Panc1 (cell line): ENCODE measurements at regions not wholly inside any gene's neighbourhood (a gene's known extent, or its start where the extent isn't known, plus 50 kb on each side); places are given as distances from the start of the nearest gene placed in this dataset.

Experiments used
- ATAC-seq: fragments of 200-7000 bp; cut with Tn5 transposase; 2 replicates; pipeline ENCODE4 v1.9.1; 2020; ENCODE audit warnings: mild to moderate bottlenecking, moderate library complexity
- BruUV-seq: library from RNA; stranded (reverse); fragments of 400-500 nt; replicated peaks from 2 replicates; lab custom pipeline; 2021; lab: Mats Ljungman, UMichigan
- CTCF ChIA-PET: fragments of 300-600 bp; sonication (Branson Sonifier 250); formaldehyde crosslinking; loops from one replicate; lab custom pipeline; 2022; ENCODE audit warnings: antibody characterized with exemption; lab: Charles Lee
- POLR2A ChIA-PET: fragments of 300-600 bp; sonication (Branson Sonifier 250); formaldehyde crosslinking; loops from one replicate; lab custom pipeline; 2022; ENCODE audit warnings: antibody characterized with exemption; lab: Charles Lee
- DNase-seq: peaks from one replicate; pipeline ENCODE4 v3.0.0-alpha.2; 2010; ENCODE audit warnings: low read depth, low spot score
- H3K27ac ChIP-seq: 2 replicates; pipeline ENCODE4 v1.5.1; 2011; ENCODE audit warnings: mild to moderate bottlenecking, low read length, inconsistent platforms
- H3K27me3 ChIP-seq: fragments of 200-500 bp; sonication (Bioruptor generic); 2 replicates; pipeline ENCODE4 v1.6.0; 2014; ENCODE audit warnings: low read length, inconsistent platforms; ENCODE audit not compliant: control insufficient read depth, insufficient read depth
- H3K36me3 ChIP-seq: fragments of 200-500 bp; sonication (Bioruptor generic); 2 replicates; pipeline ENCODE4 v1.5.1; 2014; ENCODE audit warnings: inconsistent platforms, mild to moderate bottlenecking, low read length, moderate library complexity; ENCODE audit not compliant: control insufficient read depth, insufficient read depth
- H3K4me1 ChIP-seq: 2 replicates; pipeline ENCODE4 v1.5.1; 2011; ENCODE audit warnings: inconsistent platforms, mild to moderate bottlenecking, low read length, moderate library complexity; ENCODE audit not compliant: control insufficient read depth, insufficient read depth
- H3K4me3 ChIP-seq, 2 experiments: 2 replicates each; pipeline ENCODE4 v1.5.1; 2011 to 2012; ENCODE audit warnings: low read depth in 2 of 2, low read length in 2 of 2, mild to moderate bottlenecking in 2 of 2, inconsistent platforms in 1 of 2, moderate library complexity in 1 of 2
- H3K9me3 ChIP-seq: fragments of 200-500 bp; sonication (Bioruptor generic); 2 replicates; pipeline ENCODE4 v1.5.1; 2014; ENCODE audit warnings: low read depth, mild to moderate bottlenecking, inconsistent platforms, low read length, moderate library complexity; ENCODE audit not compliant: control insufficient read depth, insufficient read depth
- POLR2AphosphoS5 ChIP-seq: IDR thresholded peaks from 2 replicates; pipeline ENCODE4 v1.6.1; 2012; ENCODE audit warnings: mild to moderate bottlenecking, low read depth, low read length, moderate library complexity
- SIN3A ChIP-seq: IDR thresholded peaks from 2 replicates; pipeline ENCODE4 v1.6.1; 2012; ENCODE audit warnings: low read depth, mild to moderate bottlenecking, low read length, moderate library complexity, borderline replicate concordance; ENCODE audit not compliant: insufficient read depth
- TCF7L2 ChIP-seq: IDR thresholded peaks from 2 replicates; pipeline ENCODE4 v1.6.1; 2011; ENCODE audit warnings: mild to moderate bottlenecking, low read depth, low read length, inconsistent platforms
- in situ Hi-C: cut with HindIII; loops from 2 replicates; pipeline ENCODE4 v1.10.0; 2016; ENCODE audit warnings: low sequenced_read_pairs, low pct_unique_long_range_greater_than_20kb
- intact Hi-C: fragments of 100-400 bp; cut with micrococcal nuclease; formaldehyde crosslinking; loops from one replicate; pipeline ENCODE4 v1.10.0; 2022; ENCODE audit not compliant: unreplicated experiment
- TF ChIP-seq, protein P1 (sequence below): fragments of 450-650 bp; IDR thresholded peaks from 2 replicates; pipeline ENCODE4 v1.5.1; 2017; ENCODE audit warnings: mild to moderate bottlenecking
- TF ChIP-seq, protein P2 (sequence below), 2 experiments: IDR thresholded peaks; 2 replicates each; pipeline ENCODE4 v1.6.1; 2011 to 2012; ENCODE audit warnings: low read depth in 2 of 2, control low read depth in 1 of 2, low read length in 1 of 2, mild to moderate bottlenecking in 1 of 2, moderate library complexity in 1 of 2; ENCODE audit not compliant: insufficient read depth in 1 of 2

DNA sequence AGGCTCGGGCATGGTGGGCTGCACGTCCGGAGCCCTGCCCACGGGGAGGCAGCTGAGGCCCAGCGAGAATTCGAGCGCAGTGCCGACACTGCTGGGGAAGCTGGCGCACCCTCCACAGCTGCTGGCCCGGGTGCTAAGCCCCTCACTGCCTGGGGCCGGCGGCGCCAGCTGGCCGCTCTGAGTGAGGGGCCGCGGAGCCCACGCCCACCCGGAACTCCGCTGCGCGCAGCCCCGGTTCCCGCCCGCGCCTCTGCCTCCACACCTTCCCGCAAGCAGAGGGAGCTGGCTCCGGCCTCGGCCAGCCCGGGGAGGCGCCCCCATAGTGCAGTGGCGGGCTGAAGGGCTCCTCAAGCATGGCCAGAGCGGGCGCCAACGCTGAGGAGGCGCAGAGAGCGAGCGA is 2080.4 kb downstream of the PCDH9 start:
- in situ Hi-C loops (no loop called here), intact Hi-C loops (no loop called here)
- CTCF ChIA-PET, result no interaction called here
- ATAC-seq, result no peak
- no peaks in the 10 kb centered on the region for H3K27me3 ChIP-seq
- TF ChIP-seq, protein P1, sequence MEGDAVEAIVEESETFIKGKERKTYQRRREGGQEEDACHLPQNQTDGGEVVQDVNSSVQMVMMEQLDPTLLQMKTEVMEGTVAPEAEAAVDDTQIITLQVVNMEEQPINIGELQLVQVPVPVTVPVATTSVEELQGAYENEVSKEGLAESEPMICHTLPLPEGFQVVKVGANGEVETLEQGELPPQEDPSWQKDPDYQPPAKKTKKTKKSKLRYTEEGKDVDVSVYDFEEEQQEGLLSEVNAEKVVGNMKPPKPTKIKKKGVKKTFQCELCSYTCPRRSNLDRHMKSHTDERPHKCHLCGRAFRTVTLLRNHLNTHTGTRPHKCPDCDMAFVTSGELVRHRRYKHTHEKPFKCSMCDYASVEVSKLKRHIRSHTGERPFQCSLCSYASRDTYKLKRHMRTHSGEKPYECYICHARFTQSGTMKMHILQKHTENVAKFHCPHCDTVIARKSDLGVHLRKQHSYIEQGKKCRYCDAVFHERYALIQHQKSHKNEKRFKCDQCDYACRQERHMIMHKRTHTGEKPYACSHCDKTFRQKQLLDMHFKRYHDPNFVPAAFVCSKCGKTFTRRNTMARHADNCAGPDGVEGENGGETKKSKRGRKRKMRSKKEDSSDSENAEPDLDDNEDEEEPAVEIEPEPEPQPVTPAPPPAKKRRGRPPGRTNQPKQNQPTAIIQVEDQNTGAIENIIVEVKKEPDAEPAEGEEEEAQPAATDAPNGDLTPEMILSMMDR, result no peak
- TF ChIP-seq TCF7L2, result no peak
- H3K4me1 ChIP-seq, result peaks cover 6% of the 10 kb centered on the region; the same call in 1 of the 2 replicates
- no peaks in the 10 kb centered on the region for H3K36me3 ChIP-seq
- POLR2A ChIA-PET, result no interaction called here
- DNase-seq, result no peak
- H3K9me3 ChIP-seq, result no peaks in the 10 kb centered on the region
- BruUV-seq, result no TSS peak
- H3K27ac ChIP-seq, result no peak overlapping the region
- H3K4me3 ChIP-seq, result no peak overlapping the region

DNA sequence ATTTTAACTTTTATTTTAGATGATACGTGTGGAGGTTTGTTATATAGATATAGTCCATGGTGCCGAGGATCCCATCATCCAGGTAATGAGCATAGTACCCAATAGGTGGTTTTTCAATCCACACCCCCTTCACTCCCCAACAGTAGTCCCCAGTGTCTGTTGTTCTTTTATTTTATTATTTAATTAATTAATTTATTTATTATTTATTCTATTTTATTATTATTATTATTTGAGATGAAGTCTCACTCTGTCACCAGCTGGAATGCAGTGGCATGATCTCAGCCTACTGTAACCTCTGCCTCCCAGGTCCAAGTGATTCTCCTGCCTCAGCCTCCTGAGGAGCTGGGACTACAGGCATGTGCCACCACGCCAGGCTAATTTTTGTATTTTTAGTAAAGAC is 2086.2 kb downstream of the PCDH9 start:
- TF ChIP-seq, protein P1, result no peak
- intact Hi-C loops (no loop called here), in situ Hi-C loops (no loop called here)
- Histone ChIP-seq H3K4me1 (no peaks in the 10 kb centered on the region), H3K4me3 (no peak overlapping the region), H3K9me3 (no peaks in the 10 kb centered on the region), H3K27ac (no peak overlapping the region), H3K36me3 (no peaks in the 10 kb centered on the region), H3K27me3 (no peaks in the 10 kb centered on the region)
- POLR2A ChIA-PET, result no interaction called here
- ATAC-seq, result no peak
- DNase-seq, result no peak
- CTCF ChIA-PET, result no interaction called here
- BruUV-seq, result no TSS peak

GRCh38 chr13:65133094-65133493 is 2097.0 kb downstream of the PCDH9 start:
- no peaks in the 10 kb centered on the region for H3K9me3 ChIP-seq
- BruUV-seq, result no TSS peak
- 0 out of 4 replicates have a peak overlapping the region, but pooled peaks of 1 of the 2 experiments have one; percentile 4 for H3K4me3 ChIP-seq
- ATAC-seq, result peak; percentile 63; the same call in 1 of the 2 replicates
- TF ChIP-seq, protein P1, result no peak
- TF ChIP-seq POLR2AphosphoS5 (no peak), TCF7L2 (no peak), SIN3A (no peak)
- TF ChIP-seq, protein P2, sequence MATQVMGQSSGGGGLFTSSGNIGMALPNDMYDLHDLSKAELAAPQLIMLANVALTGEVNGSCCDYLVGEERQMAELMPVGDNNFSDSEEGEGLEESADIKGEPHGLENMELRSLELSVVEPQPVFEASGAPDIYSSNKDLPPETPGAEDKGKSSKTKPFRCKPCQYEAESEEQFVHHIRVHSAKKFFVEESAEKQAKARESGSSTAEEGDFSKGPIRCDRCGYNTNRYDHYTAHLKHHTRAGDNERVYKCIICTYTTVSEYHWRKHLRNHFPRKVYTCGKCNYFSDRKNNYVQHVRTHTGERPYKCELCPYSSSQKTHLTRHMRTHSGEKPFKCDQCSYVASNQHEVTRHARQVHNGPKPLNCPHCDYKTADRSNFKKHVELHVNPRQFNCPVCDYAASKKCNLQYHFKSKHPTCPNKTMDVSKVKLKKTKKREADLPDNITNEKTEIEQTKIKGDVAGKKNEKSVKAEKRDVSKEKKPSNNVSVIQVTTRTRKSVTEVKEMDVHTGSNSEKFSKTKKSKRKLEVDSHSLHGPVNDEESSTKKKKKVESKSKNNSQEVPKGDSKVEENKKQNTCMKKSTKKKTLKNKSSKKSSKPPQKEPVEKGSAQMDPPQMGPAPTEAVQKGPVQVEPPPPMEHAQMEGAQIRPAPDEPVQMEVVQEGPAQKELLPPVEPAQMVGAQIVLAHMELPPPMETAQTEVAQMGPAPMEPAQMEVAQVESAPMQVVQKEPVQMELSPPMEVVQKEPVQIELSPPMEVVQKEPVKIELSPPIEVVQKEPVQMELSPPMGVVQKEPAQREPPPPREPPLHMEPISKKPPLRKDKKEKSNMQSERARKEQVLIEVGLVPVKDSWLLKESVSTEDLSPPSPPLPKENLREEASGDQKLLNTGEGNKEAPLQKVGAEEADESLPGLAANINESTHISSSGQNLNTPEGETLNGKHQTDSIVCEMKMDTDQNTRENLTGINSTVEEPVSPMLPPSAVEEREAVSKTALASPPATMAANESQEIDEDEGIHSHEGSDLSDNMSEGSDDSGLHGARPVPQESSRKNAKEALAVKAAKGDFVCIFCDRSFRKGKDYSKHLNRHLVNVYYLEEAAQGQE (IDR thresholded peaks at IDR 0.05; ENCODE audit: insufficient read depth in 1 of 2, low read depth in 2 of 2, low read length in 1 of 2), result no peak
- DNase-seq, result no peak
- no peaks in the 10 kb centered on the region for H3K4me1 ChIP-seq
- intact Hi-C loops, result no loop called here
- in situ Hi-C loops, result no loop called here
- ChIA-PET CTCF (no interaction called here), POLR2A (interaction anchor here (0.6 kb wide), 1 partner anchor 42 kb away, joined by 9 read pairs; no protein-coding TSS in a partner anchor)
- no peaks in the 10 kb centered on the region for H3K27me3 ChIP-seq
- no peak overlapping the region for H3K27ac ChIP-seq
- no peaks in the 10 kb centered on the region for H3K36me3 ChIP-seq
